ENCODE measurements at regions not wholly inside any gene's neighbourhood (a gene's known extent, or its start where the extent isn't known, plus 50 kb on each side); places are given as distances from the start of the nearest gene placed in this dataset.
"Not testable (repeated sequence)": the region's sequence is repeated elsewhere in the genome, so short reads cannot be mapped to it uniquely, and the experiment has no call there.

- DNase-seq (ENCODE audit: low read depth, low spot score), result no peak
Measured at GRCh38 chr12:111274777-111275176, 94.1 kb downstream of the PHETA1 start.

- no peak for DNase-seq (ENCODE audit: low read depth, low spot score)
Measured at GRCh38 chr12:111271674-111272418, 97.0 kb downstream of the PHETA1 start.

- DNase-seq (ENCODE audit: low read depth, low spot score), result no peak
Measured at GRCh38 chr12:111270774-111271173, 98.1 kb downstream of the PHETA1 start.

- no peak for DNase-seq (ENCODE audit: low read depth, low spot score)
Measured at GRCh38 chr12:111270239-111270638, 98.7 kb downstream of the PHETA1 start.

GRCh38 chr12:111269718-111270117, 99.2 kb downstream of the PHETA1 start:
- DNase-seq (ENCODE audit: low read depth, low spot score), result no peak

GRCh38 chr12:111268738-111269572, 99.9 kb downstream of the PHETA1 start:
- DNase-seq (ENCODE audit: low read depth, low spot score), result no peak

- no peak for DNase-seq (ENCODE audit: low read depth, low spot score)
Measured at GRCh38 chr12:111267144-111267543, 101.8 kb downstream of the PHETA1 start.

- no peak for DNase-seq (ENCODE audit: low read depth, low spot score)
Measured at GRCh38 chr12:111261911-111262676, 106.8 kb downstream of the PHETA1 start.

- DNase-seq (ENCODE audit: low read depth, low spot score), result peak; percentile 53
Measured at GRCh38 chr12:111260732-111261131, 108.2 kb downstream of the PHETA1 start.

- DNase-seq (ENCODE audit: low read depth, low spot score), result no peak
Measured at GRCh38 chr12:111259231-111259630, 109.7 kb downstream of the PHETA1 start.

- DNase-seq (ENCODE audit: low read depth, low spot score), result not testable (repeated sequence)
Measured at GRCh38 chr12:111258081-111258480, 110.8 kb downstream of the PHETA1 start.

GRCh38 chr12:111257435-111257902, 111.4 kb downstream of the PHETA1 start:
- DNase-seq (ENCODE audit: low read depth, low spot score), result no peak

GRCh38 chr12:111256629-111257434, 112.1 kb downstream of the PHETA1 start:
- no peak for DNase-seq (ENCODE audit: low read depth, low spot score)

GRCh38 chr12:111255261-111255660, 113.6 kb downstream of the PHETA1 start:
- DNase-seq (ENCODE audit: low read depth, low spot score), result no peak

- no peak for DNase-seq (ENCODE audit: low read depth, low spot score)
Measured at GRCh38 chr12:111254106-111254505, 114.8 kb downstream of the PHETA1 start.

- DNase-seq (ENCODE audit: low read depth, low spot score), result no peak
Measured at GRCh38 chr12:111253213-111253612, 115.7 kb downstream of the PHETA1 start.

- DNase-seq (ENCODE audit: low read depth, low spot score), result no peak
Measured at GRCh38 chr12:111251787-111252186, 117.1 kb downstream of the PHETA1 start.

GRCh38 chr12:111251058-111251730, 117.7 kb downstream of the PHETA1 start:
- DNase-seq (ENCODE audit: low read depth, low spot score), result no peak

- DNase-seq (ENCODE audit: low read depth, low spot score), result no peak
Measured at GRCh38 chr12:111250251-111250881, 118.5 kb downstream of the PHETA1 start.

- DNase-seq (ENCODE audit: low read depth, low spot score), result no peak
Measured at GRCh38 chr12:111249757-111250156, 119.1 kb downstream of the PHETA1 start.
